HG03354 (cell line): ENCODE measurements at regions not wholly inside any gene's neighbourhood (a gene's known extent, or its start where the extent isn't known, plus 50 kb on each side); places are given as distances from the start of the nearest gene placed in this dataset.

Source experiments
- ATAC-seq: cut with Tn5 transposase; IDR thresholded peaks from one replicate; pipeline ENCODE4 v1.9.1; 2021; ENCODE audit warnings: mild to moderate bottlenecking; ENCODE audit not compliant: unreplicated experiment, poor library complexity, severe bottlenecking

GRCh38 chr16:22751104-22751667, 62.8 kb upstream of the HS3ST2 start:
- ATAC-seq, result no peak

- no peak for ATAC-seq
These were observed 62.3 kb upstream of the HS3ST2 start for GRCh38 chr16:22751685-22752084.

- ATAC-seq, result no peak
These were observed 60.5 kb upstream of the HS3ST2 start for GRCh38 chr16:22753451-22753850.

GRCh38 chr16:22754577-22754976, 59.4 kb upstream of the HS3ST2 start:
- no peak for ATAC-seq

GRCh38 chr16:22757202-22757601, 56.8 kb upstream of the HS3ST2 start:
- no peak for ATAC-seq

GRCh38 chr16:22762486-22762885, 51.5 kb upstream of the HS3ST2 start:
- no peak for ATAC-seq

GRCh38 chr16:22763437-22764080, 50.4 kb upstream of the HS3ST2 start:
- ATAC-seq, result no peak
